H1 (cell line): ENCODE measurements at regions not wholly inside any gene's neighbourhood (a gene's known extent, or its start where the extent isn't known, plus 50 kb on each side); places are given as distances from the start of the nearest gene placed in this dataset.

Experiments
- BCL11A ChIP-seq, 2 experiments: IDR thresholded peaks; one replicate each; pipeline ENCODE4 v1.6.1; 2011; ENCODE audit warnings: low read depth in 2 of 2, low read length in 2 of 2, mild to moderate bottlenecking in 2 of 2
- CHD2 ChIP-seq: IDR thresholded peaks from 2 replicates; pipeline ENCODE4 v1.6.1; 2012; ENCODE audit warnings: low read length, improper control_type of control experiment
- EP300 ChIP-seq, 2 experiments: IDR thresholded peaks; 1 replicate in 1 of 2; 2 replicates in 1 of 2; pipeline ENCODE4 v1.6.1; 2011 to 2012; ENCODE audit warnings: low read depth in 2 of 2, low read length in 2 of 2, mild to moderate bottlenecking in 2 of 2, borderline replicate concordance in 1 of 2, inconsistent platforms in 1 of 2, moderate library complexity in 1 of 2
- EZH2 ChIP-seq: fragments of 200-600 bp; sonication (generic); IDR thresholded peaks from 2 replicates; pipeline ENCODE4 v1.7.1; 2012; ENCODE audit warnings: low read depth, mild to moderate bottlenecking, moderate library complexity, low read length, inconsistent platforms; ENCODE audit not compliant: severe bottlenecking
- GABPA ChIP-seq: IDR thresholded peaks from 2 replicates; pipeline ENCODE4 v1.6.1; 2011; ENCODE audit warnings: mild to moderate bottlenecking, low read length, moderate library complexity, borderline replicate concordance; ENCODE audit not compliant: insufficient read depth
- GTF2F1 ChIP-seq: IDR thresholded peaks from 2 replicates; pipeline ENCODE4 v1.6.1; 2012; ENCODE audit warnings: low read depth, low read length, improper control_type of control experiment, borderline replicate concordance
- NRF1 ChIP-seq: IDR thresholded peaks from 2 replicates; pipeline ENCODE4 v1.6.1; 2011; ENCODE audit warnings: mild to moderate bottlenecking, low read depth, low read length, improper control_type of control experiment
- SP1 ChIP-seq: IDR thresholded peaks from 2 replicates; pipeline ENCODE4 v1.6.1; 2011; ENCODE audit warnings: low read depth, low read length
- TCF12 ChIP-seq: IDR thresholded peaks from 2 replicates; pipeline ENCODE4 v1.6.1; 2011; ENCODE audit warnings: low read depth, mild to moderate bottlenecking, low read length
- USF2 ChIP-seq: IDR thresholded peaks from 2 replicates; pipeline ENCODE4 v1.6.1; 2011; ENCODE audit warnings: low read length, improper control_type of control experiment
- TF ChIP-seq, protein P1 (sequence below), 3 experiments: IDR thresholded peaks; 1 replicate in 2 of 3; 2 replicates in 1 of 3; pipeline versions ENCODE4 v1.5.1 to v1.6.1; 2011; ENCODE audit warnings: low read length in 3 of 3, mild to moderate bottlenecking in 3 of 3, inconsistent platforms in 2 of 3, low read depth in 1 of 3, moderate library complexity in 1 of 3; ENCODE audit not compliant: insufficient read depth in 1 of 3; ENCODE audit errors: control extremely low read depth in 1 of 3

- TF ChIP-seq, protein P1, sequence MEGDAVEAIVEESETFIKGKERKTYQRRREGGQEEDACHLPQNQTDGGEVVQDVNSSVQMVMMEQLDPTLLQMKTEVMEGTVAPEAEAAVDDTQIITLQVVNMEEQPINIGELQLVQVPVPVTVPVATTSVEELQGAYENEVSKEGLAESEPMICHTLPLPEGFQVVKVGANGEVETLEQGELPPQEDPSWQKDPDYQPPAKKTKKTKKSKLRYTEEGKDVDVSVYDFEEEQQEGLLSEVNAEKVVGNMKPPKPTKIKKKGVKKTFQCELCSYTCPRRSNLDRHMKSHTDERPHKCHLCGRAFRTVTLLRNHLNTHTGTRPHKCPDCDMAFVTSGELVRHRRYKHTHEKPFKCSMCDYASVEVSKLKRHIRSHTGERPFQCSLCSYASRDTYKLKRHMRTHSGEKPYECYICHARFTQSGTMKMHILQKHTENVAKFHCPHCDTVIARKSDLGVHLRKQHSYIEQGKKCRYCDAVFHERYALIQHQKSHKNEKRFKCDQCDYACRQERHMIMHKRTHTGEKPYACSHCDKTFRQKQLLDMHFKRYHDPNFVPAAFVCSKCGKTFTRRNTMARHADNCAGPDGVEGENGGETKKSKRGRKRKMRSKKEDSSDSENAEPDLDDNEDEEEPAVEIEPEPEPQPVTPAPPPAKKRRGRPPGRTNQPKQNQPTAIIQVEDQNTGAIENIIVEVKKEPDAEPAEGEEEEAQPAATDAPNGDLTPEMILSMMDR (IDR thresholded peaks at IDR 0.05; ENCODE audit: control extremely low read depth in 1 of 3, insufficient read depth in 1 of 3, low read depth in 1 of 3, low read length in 3 of 3): no peak
- TF ChIP-seq GTF2F1 (no peak), EP300 (IDR thresholded peaks at IDR 0.05; ENCODE audit: borderline replicate concordance in 1 of 2, low read depth in 2 of 2, low read length in 2 of 2) (no peak), SP1 (no peak), USF2 (no peak), BCL11A (IDR thresholded peaks at IDR 0.05; ENCODE audit: low read depth in 2 of 2, low read length in 2 of 2) (no peak), GABPA (no peak), CHD2 (no peak), EZH2 (no peak), NRF1 (no peak), TCF12 (no peak)
These were observed 191.8 kb upstream of the RREB1 start for GRCh38 chr6:6915813-6916547.
